Inferior parietal cortex (tissue), 1 donor: ENCODE measurements at regions not wholly inside any gene's neighbourhood (a gene's known extent, or its start where the extent isn't known, plus 50 kb on each side); places are given as distances from the start of the nearest gene placed in this dataset.
"Not testable (repeated sequence)": the region's sequence is repeated elsewhere in the genome, so short reads cannot be mapped to it uniquely, and the experiment has no call there.

Experiments
- DNase-seq: peaks from one replicate; pipeline ENCODE4 v3.0.0-alpha.2; 2016; ENCODE audit errors: extremely low spot score

DNA sequence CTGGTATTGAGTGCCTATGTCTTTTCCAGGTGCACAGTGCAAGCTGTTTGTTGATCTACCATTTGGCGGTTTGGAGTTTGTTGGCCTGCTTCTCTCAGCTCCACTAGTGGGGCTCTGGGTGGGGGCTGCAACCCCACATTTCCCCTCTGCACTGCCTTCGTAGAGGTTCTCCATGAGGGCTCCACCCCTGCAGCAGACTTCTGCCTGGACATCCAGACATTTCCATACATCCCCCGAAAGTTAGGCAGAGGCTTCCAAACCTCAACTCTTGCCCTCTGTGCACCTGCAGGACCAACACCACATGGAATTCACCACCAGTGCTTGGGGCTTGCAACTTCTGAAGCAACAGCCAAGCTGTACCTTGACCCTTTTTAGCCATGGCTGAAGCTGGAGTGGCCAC, 1024.1 kb downstream of the TMTC2 start:
- DNase-seq: no peak

DNA sequence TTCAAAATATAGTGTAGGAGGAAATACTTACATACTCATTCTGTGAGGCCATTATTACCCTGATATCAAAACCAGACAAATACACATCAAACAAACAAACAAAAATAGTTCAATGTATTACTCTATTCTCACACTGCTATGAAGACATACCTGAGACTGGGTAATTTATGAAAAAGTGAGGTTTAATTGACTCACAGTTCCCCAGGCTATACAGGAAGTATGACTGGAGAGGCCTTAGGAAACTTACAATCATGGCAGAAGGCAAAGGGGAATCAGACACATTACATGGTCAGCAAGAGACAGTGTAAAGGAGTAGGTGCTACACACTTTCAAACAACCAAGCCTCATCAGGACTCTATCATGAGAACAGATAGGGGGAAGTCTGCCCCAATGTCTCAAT, 1023.2 kb downstream of the TMTC2 start:
- no peak for DNase-seq

DNA sequence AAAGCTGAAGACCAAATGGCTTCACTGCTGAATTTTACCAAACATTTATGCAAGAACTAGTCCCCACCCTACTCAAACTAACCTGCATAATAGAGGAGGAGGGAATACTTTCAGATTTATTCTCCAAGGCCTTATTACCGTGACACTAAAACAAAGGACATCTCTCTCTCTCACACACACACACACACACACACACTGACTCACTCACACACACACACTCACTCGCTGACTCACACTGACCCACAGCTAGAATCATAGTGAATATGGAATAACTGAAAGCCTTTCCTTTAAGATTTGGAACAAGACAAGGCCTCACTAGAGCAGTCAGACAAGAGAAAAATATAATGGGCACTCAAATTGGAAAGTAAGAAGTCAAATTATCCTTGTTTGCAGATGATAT, 1014.1 kb downstream of the TMTC2 start:
- DNase-seq: no peak

DNA sequence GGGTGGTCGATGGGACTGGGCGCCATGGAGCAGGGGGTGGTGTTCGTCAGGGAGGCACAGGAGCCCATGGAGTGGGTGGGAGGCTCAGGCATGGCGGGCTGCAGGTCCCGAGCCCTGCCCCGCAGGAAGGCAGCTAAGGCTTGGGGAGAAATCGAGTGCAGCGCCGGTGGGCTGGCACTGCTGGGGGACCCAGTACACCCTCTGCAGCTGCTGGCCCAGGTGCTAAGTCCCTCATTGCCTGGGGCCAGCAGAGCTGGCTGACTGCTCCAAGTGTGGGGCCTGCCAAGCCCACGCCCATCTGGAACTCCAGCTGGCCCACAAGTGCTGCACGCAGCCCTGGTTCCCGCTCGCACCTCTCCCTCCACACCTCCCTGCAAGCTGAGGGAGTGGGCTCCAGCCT, 1009.6 kb downstream of the TMTC2 start:
- not testable (repeated sequence) for DNase-seq

DNA sequence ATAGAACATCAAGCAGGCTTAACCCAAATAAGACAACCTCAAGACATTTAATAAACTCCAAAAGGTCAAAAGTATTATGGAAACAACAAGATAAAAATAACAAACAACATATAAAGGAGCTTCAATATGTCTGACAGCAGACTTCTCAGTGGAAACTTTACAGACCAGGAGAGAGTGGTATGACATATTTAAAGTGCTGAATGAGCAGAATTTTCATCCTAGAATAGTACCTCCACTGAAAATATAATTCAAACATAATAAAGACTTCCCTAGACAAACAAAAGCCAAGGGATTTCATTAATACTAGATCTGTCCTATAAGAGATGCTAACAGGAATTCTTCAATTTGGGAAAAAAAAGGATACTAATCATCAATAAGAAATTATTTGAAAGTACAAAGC, 1005.0 kb downstream of the TMTC2 start:
- no peak for DNase-seq

DNA sequence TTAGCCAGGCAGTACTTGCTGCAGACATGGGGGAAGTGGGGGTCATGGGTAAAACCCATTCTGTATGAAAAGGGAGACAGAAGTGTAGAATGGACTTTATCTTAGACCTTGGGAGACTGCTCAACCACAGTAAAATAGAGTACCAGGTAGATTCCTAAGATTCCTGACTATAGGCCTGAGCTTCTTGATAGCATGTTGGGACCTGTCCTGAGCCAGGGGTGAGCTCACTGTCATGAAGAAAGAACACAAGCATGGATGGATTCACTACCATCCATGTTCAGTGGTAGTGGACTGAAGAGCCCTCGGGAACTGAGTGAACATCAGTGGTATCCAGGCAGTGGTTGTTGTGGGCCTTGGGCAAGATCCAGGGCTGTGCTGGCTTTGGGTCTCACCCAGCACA, 1003.8 kb downstream of the TMTC2 start:
- DNase-seq: no peak

DNA sequence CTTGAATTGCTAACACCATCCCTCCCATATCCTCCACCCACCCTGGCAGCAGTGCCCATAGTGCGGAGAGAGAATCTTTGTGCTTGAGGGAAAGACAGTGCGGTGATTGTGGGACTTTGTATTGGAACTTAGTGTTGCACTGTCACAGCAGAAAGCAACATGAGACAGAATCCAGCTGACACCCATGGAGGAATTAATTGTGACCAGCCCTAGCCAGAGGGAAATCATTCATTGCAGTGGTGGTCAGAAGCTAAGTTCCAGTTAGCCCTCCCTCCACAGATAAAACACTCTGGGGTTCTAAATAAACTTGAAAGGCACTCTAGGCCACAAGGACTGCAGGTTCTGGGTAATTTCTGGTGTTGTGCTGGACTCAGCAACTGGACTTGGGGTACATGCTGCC, 1002.6 kb downstream of the TMTC2 start:
- no peak for DNase-seq

DNA sequence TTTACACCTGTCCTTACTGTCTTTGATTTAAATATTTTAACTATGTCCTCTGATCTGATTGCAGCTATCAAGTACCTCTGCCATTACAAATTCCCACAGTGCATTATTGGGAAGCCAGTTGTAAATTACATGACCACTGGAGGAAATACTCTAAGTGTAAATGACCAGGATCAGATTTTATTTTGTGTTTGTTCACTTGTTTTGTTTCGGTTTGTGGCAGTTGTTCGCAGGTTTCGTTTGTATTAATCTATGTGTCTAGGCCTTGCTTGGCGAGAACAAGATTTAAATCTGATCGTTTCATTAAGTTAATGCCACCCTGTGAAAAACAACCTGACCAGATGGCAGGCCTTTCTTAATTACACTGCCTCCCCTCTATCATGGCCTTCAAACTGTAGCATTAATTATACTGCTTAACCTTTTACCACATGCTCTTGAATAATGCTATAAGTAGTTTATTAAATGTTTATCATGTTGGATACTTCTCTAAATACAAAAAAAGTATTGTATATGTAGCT, 990.1 kb downstream of the TMTC2 start:
- DNase-seq: no peak

DNA sequence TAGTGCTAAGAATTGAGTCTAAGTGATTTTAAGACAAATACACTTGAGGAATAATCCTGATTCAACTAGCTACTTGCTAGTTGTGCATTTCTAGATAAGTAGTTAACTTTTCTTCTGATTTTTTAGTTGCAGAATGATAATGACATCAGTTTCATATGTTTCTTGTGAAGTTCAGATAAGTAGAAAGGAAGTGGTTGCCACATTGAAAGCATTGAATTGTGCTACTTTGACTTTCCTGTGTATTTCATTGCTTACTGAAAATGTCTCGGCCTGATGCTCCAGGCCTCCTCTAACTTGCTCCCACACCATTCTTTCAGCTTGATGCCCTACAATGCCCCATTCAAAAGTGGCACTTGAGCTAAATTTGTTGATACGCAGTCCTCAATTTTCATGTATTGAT, 980.0 kb downstream of the TMTC2 start:
- DNase-seq: no peak

DNA sequence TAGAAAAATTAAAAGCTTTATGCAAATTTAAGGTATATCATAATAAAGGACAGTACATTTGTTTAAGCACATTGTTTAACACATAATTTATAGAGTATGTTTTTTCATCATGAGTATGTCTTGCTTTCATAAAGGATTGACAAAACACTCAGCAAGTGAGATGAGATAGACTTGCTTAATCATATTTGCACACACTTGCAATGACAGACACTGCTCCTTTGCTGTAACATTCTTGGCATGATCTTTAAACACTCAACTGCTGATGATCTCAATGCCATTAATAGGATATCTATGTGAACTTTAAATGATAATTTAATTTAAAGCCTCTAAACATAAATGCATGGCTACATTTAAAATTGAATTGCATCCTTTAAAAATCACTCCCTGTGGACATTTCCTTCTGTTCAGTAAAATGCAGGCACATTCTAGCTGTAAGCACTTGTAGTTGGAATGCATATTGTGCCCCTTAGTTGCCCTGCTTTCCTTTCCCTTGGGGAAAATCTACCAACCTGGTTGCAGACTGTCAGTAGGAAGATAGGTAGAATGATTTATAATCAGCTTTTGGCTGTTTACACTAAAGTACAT, 979.0 kb downstream of the TMTC2 start:
- no peak for DNase-seq

DNA sequence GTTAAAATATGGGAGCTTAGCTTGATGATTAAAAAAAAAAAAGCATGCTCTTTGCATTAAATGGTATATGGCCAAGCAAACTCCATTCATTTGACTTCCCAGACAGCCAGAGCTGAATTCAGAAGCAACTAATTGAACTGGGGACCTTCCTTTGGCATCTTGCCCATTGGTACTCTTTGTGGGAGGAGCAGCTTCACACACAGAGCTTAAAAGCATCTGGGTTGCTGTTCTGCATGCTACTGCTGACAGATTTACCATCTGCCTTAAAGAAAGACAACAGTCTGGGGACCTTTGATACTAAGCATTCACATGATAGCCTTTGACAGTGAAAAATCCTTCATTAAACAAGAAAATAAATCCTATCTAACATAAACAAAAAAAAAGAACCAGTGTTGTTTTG, 977.9 kb downstream of the TMTC2 start:
- no peak for DNase-seq

DNA sequence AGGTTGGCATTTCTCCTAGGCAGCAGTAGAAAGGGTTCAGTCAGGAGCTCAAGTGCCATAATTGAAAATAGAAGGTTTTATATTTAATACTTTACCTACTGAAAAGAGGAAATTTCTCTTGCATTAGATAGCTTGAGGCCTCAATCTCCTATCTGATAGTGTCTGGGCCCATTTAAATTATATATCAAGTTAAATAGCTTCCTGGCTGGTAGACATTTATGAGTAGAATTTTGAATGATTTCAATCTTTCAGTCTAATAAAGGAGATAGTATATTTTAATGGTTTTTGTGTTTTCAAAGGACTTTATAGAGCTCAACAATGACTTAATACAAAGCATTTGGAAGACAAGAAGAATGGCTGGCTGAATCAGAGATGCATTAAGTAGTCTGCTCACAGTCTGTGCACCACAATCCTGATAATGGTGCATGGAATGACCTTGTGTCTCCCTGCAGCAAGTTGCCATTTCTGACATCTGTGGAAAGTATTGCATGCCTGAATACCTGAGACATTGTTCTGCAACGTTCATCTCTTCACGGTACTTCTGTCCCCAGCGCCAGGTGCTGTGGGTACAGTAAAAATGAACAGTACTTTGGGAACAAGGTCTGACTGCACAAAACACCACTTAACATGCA, 974.1 kb downstream of the TMTC2 start:
- DNase-seq: no peak

DNA sequence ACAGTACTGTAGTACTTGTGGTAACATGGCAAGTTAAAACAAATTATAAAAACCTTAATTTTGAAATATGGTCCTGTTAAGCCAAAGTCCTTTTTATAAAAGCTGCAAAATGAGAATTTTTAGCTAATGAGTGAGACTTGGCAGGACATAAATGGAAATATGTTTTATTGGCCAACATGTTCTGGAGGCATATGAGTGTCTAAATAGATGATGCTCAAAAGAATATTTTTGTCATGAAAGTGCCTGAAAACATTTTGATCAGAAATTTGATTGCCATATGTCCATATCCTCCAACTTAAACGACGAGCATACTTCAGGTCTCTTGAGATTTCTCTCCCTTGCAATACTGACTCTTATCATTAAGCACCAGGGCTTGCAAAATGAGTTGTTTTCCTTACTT, 972.6 kb downstream of the TMTC2 start:
- no peak for DNase-seq

DNA sequence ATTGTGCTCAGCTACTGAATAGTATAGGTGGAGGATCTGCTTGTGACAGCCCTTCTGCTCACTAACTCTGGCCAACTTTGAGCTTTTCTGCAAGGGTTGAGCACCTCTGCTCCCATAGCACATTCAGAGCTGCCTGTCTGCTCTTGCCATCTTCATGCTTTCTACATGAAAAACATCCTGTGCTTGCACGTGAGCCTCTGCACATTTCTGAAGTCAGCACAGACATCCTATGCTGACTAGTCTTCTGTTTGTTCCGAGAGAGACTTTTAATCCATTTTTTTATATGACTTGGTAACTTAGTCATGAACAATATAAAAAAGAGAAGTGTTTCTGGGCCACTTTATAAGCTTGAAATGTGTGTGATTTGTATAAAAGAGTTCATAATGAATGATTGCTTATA, 969.3 kb downstream of the TMTC2 start:
- DNase-seq: no peak

DNA sequence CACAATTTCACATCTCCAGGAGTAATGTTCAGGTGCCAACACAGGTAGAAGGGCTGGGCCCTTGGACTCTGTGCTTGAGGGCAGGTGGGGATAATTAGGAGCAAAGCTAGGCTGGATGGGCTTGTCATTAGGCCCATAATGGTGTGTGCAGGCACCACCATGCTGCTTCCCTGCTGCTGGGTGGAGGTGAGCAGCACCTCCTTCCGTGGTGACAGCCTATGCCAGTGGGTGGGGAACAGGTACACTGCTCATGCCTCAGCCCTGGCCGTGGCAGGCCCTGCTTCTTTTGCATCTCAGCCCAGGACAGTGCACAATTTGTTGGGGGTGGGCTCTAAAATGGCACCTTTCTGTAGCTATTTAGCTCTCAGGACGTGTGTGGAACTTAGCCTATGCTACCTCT, 955.5 kb downstream of the TMTC2 start:
- no peak for DNase-seq

DNA sequence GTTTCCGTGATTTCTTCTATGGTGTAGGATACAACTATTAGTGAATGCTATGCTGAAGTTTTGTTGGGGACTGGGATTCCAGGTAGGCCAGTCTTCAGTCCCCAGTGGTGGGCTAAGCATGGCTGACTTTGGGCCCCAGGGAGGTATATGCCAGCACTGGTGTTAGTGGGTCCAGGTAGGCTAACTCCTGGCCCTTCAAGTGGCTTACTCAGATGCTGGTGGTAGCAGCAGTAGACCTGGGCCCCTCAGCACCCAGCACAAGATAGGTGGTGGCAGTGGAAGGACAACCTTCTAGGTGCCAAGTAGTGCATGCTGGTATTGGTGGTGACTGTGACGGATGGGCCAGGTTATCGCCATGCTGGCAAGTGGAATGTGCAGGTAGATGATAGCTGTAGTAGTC, 955.1 kb downstream of the TMTC2 start:
- DNase-seq: no peak

DNA sequence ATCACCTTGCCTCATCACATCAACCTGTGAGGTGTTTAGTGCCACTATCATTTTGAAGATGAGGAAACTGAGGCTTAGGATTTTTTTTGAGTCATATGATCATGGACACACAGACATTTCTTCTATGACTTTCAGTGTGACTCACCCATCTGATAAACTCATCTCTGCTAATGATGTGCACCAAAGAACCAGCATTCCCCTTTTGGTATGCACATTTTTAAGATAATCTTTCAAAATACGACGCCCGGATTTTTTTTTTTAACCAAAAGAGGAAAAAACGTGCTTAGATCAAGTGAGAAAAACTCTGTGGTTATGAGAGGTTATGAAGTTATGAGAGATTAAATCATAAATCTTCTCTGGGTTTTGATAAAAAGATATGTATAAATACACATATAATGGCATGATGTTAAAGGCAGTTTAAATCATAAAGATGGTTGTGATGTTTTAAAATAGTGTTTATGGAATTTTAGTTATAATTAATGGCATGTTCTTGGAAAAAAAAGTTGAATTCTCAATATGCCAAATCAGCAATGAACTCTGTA, 948.1 kb downstream of the TMTC2 start:
- no peak for DNase-seq

DNA sequence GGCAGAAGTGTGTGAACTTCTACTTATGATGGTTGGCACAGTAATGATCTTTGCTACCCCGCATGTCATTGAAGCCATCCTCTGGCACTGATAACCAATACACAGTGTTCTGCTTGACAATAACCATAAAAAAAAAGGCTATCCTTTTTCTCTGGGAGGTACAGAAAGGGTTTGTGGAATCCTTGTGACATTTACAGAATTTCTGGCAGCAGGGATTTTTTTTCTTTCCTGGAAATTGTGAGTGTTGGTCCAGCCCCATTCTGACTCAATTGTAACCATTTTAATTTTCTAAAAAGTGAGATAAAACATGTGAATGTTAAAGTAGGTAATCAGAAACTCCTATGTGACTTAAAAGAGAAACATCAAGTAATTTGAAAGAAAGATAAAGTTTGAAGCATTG, 943.8 kb downstream of the TMTC2 start:
- no peak for DNase-seq

DNA sequence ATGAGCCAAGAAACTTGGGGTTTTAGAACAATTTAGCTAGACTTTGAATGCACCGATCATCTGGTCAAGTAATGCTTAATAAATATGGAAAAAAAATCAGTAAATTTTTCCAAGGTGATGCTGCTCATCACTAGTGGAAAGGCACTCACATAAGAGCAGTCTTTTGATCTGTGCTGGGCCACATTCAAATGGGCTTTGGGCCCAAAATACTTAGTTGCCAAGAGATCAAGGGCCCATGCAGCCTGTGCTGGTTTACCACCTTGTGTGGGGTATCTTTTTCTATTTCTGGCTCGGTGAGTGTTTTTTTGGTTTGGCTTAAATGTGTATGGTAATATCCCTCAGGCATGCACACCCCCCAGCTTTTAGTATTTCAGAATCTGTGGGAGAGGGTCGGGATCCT, 943.2 kb downstream of the TMTC2 start:
- no peak for DNase-seq

DNA sequence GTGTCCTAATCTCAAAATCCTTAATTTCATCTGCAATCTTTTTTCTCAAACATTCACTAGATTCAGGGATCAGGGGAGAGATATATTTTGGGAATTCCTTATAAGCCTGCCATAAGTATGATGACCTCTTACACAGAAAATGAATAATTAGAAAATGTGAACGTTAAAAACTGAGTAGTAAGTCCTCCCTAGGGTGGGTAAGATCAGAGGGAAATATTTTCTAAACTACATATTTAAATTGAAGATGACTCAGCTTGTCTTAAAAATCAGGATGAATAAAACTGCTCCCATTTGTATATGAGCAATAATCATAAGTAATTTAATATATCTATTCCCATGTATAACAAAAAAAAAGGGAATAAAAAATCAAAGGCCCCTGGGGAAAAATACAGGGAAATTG, 935.5 kb downstream of the TMTC2 start:
- no peak for DNase-seq

DNA sequence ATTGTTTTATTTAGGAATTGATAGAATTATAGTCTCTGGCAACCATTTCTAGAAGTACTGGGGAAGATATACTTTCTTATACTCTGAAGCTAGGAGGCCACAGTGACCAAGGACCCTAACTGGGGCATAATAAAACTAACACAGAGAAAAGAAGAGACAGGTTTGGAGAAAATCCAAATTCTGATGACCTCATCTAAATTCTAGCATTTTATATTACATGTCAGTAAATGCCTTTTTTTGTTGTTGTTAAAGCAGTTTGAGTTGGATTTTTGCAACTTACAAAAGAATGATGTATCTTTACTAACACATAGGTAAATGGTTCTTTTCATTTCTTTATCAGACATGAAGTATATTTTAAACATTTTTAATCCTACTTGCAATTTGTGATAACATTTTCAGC, 933.3 kb downstream of the TMTC2 start:
- no peak for DNase-seq

DNA sequence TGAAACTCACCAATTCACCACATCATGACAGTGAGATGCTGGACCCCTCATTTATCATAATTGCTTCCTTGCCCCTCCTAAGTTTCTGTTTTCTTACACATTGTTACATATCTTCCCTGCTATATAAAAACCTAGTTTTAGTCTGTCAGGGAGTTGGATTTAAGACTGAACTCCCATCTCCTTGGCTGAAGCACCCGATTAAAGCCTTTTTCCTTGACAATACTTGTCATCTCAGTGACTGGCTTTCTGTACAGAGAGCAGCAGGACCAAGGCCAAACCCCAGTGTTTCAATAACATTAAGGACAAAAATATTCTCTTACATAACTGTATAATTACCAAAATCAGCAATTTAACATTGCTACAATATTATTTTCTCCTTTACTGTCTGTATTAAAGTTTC, 928.4 kb downstream of the TMTC2 start:
- DNase-seq: no peak

DNA sequence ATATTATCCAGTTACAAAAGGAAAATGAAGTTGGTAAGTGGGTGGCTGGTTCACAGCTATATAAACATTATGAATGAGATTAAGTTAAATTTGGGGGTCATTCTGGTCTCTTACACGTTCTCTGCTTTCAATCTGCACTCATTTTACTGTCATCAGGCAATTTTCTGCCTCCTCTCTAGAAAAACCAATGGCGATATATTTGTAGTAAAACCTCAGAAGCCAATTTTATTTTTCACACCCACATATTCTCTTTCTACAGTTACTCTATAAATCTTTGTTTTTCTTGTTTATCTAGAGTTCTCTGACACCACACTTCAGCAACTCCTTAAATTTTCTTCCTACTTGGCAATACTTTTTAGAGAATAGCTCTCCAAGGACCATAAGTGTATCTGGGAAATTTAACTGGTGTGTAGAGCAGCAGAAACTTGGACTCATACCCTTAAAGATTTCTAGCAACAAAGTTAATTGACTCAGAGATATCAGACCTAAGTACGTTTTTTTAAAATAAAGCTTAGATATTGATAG, 926.9 kb downstream of the TMTC2 start:
- DNase-seq: no peak
